Suppressor macrophage treated with lipopolysaccharide for 1 hour (primary cell): ENCODE measurements at regions not wholly inside any gene's neighbourhood (a gene's known extent, or its start where the extent isn't known, plus 50 kb on each side); places are given as distances from the start of the nearest gene placed in this dataset.
"Not testable (repeated sequence)": the region's sequence is repeated elsewhere in the genome, so short reads cannot be mapped to it uniquely, and the experiment has no call there.

ENCODE experiments used
- DNase-seq, 3 donors: peaks; one replicate each; pipeline ENCODE4 v3.0.0-alpha.2; 2020 to 2022

DNA sequence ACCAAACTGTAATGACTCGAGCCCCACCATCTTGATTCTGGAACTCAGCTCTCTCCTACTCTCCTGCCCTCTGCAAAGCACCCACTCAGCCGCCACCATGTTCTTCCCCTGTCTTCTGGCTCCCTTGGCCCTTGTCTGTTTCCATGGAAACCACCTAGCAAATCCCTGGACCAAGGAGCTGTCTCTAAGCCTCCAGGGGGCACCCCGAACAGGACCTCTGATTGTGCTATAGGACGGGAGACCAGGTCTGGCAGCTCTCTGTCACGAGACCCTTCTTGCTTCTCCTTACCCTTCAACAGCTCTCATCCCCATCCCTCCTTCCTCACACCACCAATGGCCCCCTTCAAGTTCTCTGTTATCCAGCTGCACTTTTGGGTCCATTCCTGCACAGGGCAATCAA lies 277.7 kb upstream of the ZNF507 start:
- DNase-seq, result no peak

DNA sequence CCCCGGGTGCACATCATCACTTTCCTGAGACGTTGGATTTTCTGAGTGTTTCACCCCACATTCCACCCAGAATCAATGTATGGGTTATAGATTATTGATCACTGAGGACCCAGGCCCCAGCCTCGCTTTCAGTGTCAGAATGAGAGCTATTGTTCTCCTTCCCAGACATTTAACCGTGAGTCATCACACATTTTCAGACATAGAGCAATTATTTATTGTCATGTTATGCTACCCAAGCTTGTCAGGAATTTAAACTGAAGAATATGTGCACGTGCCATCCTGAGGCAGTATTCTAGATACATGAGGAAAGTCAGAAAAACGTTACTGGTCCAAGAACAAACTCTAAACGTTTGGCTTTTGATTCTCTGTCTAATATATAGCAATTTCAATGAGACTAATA lies 276.6 kb upstream of the ZNF507 start:
- no peak for DNase-seq

DNA sequence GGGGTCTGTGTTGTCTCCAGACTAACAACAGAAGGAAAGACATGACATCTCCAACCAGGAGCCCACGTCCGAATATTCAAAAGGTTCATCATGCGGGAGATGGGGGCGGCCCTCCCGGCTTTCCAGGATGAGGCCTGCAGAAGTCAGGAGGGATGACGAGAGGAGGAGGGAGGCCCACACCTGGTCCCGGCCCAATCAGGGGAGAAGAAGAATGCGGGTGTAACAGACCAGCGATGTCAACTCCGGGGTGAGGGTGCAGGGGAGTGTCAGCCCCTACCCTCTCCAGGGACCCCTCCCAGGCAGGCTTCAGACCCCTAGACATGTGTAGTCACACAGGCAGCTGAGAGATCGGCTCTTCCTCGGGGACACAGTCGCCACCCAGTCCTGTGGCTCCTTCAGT lies 275.3 kb upstream of the ZNF507 start:
- DNase-seq, result no peak

DNA sequence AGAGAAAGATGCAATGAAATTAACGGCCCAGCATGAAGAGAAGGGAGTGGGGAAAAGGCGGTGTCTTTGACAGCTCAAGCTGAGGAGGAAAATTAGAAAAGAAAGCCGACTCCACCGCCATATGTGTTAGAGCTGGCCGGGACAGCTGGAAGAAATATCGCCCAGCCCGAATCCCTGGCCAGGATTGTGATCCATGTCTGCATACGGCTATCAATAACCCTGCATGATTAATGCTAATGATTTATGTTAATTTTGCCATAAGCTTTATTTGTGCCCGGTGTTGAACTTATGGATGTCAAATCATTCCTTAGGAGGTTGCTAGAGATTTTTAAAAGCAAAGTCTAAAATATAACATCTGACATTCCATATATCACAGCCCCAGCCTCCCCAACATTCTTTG lies 263.4 kb upstream of the ZNF507 start:
- DNase-seq, result no peak

DNA sequence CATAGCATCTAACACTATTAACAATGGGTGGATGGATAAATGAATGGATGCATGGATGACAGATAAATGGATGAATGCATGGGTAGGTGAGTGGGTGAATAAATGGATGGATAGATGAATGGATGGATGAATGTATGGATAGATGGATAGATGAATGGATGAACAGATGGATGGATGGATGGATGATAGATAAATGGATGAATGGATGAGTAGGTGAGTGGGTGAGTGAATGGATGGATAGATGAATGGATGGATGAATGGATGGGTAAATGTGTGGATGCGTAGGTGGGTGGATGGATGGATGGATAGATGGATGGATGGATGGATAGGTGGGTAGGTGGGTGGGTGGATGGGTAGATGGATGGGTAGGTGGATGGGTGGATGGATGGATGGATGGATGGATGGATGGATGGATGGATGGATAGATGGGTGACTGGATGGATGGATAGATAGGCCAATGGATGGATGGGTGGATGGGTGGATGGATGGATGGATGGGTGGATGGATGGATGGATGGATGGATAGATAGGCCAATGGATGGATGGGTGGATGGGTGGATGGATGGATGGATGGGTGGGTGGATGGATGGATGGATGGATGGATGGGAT lies 260.6 kb upstream of the ZNF507 start:
- not testable (repeated sequence) for DNase-seq

DNA sequence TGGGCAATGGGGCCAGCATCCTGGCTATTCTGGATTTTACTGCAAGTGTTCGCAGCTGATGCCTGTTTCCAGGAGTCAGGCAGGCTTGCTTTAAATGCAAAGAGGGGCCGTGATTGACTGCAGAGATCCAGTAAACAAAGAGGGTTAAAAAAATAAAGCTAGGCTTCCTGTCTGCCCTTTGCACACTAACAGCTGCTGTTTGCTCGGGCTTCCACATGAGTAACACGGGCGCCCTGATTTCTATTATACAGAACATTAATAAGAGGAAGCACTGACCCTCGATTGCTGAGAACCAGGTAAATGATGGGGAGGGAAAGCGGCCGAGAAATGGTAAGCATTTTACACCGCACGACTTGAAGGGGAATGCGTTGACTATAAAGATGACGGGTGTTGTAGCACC lies 254.2 kb upstream of the ZNF507 start:
- no peak for DNase-seq

DNA sequence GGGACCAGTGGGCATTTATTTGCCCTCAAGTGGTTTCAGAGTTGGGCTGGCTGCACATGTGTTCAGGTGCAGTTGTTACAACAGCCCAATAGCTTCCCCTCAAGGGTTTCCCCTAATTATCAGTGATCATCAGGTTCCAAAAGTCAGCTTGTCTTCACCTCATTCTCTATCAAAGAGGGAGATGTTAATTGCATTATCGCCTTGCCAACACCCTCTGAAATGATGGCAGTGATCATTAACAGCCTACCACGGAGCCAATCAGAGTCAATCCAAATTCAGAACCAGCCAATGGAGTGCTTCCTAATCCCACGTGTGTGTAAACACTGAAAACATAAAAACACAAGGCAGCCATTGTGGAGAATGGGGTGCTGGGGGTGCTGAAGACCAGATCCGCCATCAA lies 248.4 kb upstream of the ZNF507 start:
- DNase-seq, result no peak

DNA sequence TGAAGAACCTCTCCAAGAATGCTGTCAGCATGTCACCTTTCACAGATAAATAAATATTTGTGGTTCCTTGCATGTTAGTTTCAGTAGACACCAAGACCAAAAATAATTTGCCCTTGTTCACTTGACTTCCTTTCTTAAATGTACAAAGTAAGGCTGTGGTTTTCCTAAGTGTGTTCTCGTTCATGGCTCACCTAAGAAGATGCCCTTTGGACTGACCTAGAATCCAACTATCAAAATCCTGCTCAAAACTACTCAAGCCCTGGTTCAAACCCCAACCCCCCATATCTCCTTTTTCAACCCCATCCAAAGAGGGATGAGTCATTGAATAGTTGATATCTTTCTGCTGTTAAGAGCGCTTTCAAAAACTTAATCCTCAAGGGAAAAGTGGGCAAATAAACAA lies 247.8 kb upstream of the ZNF507 start:
- DNase-seq, result no peak

DNA sequence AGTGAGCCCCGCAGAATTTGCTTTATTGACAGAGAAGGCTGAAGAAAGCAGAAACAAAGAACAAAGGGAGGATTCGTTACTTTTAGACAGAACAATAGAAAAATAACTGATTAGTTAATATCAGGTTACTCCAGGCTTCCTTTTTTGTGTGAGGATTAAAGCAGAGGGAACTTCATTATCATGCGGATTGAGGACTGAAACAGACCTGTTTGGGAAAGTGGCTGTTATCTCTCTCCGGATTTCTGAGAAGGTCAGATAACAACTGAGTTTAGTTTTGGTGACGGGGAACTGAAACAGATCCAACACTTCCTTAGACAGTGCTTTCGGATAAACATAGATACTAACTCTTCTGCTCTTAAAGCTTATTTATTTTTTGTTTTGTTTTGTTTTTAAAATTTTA lies 246.4 kb upstream of the ZNF507 start:
- DNase-seq, result no peak

DNA sequence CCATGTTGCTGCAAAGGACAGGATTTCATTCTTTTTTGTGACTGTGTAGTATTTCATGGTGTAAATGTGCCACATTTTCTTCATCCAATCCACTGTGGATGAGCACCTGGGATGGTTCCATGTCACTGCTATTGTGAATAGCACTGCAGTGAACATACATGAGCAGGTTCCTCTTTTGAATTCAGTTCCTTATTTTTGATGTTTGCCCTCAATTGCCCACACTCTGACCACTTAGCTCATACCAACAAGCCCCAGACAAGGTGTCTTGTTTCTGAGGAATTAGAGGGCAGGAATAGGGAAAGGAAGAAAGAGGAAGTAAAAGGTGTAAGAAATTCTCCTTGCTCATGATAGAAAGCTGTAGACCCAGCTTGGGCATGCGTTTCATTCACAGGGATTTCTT lies 244.2 kb upstream of the ZNF507 start:
- DNase-seq, result peak in 1 of 3 donors; percentile 9

DNA sequence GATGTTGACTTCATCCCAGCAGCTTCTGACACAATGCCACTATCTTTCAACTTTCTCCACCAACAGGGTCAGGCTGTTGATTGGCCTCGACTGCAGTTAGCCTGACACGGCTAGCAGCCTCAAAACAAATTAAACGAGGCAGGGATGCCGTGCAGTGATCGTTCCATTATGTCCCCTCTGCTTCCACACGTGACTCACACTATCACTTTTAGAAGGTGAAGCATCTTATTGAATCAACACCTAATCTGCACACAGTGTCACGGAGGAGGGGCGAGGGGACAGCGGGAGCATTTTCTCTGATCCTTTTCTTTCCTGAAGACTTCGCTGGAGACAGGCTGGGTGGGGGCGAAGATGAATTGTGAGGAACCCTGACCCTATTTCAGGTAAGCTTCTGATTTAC lies 241.9 kb upstream of the ZNF507 start:
- DNase-seq, result no peak

DNA sequence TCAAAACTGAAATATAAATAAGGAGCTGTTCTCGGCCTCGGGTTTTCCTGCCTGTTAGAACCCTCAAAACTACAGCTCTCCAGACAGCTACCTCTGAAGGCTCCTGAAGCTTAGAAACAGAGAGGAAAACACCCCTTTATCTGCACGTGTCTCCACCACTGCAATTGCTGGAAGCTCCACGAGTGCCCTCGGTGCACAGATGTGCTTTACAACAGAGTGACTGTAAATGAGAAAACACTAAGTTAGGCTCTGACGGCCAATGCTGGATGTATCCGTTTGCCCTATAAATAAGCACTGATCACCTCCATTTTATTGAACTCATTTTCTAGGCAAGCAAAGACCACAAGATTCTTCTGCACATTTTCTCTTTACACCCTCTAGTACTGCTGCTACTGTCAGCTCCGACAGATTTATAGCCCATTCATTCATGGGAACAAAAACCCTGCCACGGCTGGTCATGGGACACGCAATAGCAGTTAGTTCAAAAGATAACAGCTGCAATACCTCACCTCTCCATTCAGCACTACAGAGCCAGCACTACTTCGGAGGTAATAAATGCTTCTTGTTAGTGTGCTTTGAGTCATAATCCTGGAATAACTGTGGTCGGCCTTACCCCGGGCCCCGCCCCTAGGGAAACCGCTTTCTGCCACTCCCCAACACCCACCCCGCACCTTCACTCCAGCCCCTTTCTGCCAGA lies 241.1 kb upstream of the ZNF507 start:
- no peak for DNase-seq

DNA sequence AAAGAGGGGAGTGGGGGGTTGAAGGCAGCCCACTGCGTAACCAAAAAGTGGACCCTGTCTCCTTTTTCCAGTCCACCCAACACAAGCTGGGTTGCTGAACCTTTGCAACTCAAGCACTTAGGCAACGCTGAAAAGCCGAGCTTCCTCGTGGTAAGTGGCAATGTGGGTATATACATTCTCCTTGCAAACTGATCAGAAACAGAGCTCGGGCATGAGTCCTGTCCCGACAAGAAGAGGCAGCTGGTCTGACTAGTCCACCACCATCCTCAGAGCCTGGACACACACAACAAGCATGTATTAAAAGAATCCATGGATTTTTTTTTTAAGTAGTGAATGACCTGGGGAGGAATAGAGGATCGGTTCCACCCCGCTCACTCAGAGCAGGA lies 240.6 kb upstream of the ZNF507 start:
- no peak for DNase-seq

DNA sequence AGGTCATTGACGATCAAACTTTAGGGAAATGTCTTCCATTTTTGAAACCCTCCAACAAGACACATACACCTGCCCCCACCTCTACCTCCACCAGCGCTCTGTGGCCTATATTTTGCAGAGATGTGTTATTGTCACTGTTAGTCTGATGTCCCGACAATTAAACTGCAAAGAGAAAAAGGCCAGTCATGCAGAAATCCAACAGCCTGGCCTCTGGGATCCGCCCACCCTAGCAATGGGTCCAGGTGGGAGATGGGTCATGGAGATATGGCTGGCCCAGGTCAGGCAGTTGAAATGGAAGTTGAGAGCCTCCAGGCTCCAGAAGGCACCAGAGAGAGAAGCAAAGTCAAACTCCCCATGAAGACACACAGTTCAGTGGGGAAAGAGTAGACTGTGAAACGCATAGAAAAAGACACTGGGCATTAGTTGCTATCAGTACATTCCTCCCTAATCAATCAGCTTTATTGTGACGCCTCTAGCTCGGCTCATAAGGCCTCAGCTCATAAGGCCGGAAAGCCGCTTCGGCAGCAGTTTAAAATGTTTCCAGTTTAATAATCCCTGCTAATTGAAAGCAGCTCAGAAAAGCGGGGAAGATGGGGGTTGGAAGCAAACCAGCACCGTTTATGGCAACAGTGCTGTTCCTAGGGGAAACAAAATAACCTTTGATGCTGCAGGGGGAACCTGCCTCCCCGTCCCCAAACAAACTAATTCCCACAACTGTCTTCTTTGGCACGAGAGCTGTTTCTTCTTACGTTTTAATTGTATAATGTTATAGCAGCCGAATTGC lies 239.7 kb upstream of the ZNF507 start:
- DNase-seq, result no peak

DNA sequence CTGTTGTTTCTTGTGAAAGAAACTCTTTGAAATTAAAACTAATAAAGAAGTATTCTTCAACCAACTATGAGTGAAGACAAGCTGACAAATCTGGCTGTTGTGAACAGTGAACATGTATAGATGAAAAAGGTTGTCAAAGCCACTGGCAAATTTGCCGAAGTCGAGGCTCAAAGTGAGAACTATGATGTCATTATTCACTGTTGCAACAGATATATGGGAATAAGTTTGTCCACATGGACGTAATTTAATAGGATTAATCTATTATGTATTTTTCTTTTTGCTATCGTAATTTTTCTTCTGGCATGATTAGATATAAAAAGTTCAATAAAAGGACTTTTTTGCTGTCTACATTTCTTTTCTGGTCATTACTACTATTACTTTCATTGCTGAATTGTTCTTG lies 223.2 kb upstream of the ZNF507 start:
- no peak for DNase-seq

DNA sequence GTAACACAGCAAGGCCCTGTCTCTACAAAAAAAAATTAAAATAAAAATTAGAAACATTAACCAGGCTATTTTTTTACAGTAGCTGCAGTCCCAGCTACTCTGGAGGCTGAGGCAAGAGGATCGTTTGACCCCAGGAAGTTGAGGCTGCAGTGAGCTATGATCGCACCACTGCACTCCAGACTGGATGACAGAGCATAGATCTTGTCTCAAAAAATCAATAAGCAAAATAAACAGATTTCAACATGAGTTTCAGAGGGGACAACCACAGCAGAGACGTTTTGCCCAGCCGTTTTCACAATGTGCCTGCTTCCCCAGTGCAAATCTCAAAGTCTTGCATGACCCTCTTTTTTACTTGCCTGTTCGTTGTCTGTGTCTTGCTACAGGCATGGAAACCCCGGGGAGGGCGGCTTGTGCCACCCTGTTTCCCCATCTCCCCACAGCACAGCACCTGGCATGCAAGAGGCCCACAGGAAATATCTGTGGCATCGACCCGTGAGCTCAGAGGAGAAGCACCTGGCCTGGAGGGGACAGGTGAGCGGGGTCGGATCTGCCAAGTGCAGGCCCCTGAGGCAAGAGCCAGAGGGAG lies 222.0 kb upstream of the ZNF507 start:
- no peak for DNase-seq

DNA sequence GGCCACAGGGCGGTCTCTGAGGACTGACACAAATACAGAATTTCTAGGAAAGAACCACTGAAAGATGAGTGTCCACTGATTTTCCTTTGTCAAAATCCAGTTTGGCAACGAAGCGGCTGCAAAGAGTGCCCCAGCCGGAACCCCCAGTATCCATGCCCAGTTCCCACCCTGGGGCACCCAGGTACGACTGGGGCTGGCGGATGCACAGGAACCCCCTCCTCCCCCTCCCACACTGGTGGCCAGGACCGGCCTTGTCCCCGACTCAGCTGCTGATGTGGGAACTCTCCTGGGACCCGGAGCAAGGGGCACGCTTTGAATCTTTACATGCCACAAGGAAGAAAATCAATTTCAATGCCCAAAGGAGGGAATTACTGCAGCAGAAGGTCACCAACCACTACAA lies 220.8 kb upstream of the ZNF507 start:
- DNase-seq, result no peak

DNA sequence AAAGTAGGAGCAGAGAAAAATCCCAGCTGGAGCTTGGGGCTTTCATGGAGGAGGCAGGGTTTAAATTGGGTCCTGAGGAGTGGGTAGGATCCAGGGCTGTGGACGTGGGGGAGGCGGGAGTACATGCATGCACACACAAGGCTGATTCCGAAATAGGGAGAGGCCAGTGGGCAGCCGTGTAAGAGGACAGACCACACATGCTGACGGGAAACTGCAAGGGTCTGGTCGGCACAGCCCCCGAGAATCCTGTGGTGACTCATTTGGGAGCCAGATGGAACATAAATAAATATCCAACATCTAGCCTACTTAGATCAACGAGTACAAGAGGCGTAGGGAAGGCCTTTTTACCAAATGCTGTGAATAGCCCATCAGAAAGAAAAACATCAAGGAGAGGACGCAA lies 216.3 kb upstream of the ZNF507 start:
- no peak for DNase-seq

DNA sequence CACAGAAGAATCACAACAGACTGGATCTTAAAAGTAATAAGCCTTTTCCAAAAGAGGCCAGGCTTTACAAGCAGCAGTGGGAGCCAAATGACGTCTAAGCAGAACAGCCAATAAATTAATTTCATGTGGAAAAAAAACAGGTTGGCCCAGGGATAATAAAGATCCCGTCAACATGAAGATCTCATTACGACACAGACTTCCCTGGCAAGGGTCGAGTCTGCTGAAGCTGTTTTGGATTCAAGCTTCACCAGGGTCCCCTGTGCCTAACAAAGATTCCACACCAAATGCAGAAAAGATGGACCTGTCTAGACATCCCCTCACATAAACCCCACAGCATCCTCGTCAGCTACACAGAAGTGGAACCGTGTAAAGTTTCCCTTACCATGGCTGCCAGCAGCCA lies 215.1 kb upstream of the ZNF507 start:
- DNase-seq, result no peak

DNA sequence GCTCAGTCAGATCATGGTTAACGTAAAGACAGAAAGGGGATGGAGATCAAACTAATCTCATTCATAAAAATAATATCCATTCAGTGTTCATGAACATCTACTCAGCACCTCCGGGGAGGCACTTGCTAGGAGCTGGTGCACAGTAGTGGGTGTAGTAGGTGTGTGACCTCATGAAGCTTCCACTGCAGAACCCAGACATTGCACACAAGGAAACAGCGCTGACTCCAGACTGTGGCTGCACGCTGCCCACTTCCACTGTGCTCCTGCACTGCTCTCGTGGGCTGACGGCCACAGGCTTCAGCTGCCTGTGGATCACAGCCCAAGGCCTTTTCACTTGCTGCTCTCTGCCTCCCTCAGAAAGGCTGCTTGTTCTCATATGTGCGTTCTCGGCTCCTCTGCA lies 214.4 kb upstream of the ZNF507 start:
- no peak for DNase-seq

DNA sequence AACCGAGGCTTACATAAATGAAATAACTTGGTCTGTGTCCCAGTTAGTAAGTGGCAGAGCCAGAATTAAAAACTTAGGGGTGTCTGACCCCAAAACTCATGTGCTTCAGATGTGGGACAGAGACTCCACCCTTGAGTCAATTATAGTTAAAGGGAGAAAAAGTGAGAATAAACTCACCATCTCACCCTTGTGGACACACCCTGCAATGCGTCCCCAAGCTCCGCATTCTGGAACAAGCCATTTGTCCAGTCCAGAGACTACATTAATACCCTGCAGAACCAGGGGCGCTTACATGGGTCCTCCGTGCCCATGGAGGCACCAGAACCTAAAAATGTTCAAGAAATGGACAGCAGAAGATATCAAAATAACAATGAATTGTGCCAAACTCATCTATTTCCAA lies 207.0 kb upstream of the ZNF507 start:
- no peak for DNase-seq

DNA sequence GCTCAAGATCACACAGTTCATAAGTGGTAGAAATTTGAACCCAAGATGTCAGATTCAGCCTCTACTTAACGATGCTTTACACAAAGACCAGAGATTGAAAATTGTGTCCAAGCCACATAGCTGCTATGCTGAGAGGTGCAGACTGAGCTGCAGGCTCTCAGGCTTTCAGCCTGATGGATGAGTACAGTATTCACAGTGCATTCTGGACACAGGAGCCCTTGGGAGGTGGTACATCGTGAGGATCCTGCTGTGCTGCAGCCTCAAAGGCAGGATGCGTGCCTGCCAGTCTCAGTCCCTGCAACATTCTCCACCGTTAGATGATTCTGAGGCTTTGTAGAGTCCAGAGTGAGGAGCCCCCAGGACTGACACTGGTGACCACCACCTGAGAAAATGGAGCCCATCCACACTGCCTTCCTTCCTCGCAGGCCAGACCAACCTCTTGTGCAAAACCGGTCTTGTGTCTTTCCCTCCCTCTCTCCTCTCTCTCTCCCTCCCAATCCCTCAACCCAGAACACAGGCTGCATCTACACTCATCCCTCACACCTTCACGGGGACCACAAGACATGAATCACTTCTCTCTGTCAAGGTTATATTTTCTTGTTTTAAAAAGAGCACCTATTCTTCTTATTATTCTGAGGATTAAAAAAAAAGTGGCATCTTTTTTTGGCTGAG lies 203.4 kb upstream of the ZNF507 start:
- no peak for DNase-seq

DNA sequence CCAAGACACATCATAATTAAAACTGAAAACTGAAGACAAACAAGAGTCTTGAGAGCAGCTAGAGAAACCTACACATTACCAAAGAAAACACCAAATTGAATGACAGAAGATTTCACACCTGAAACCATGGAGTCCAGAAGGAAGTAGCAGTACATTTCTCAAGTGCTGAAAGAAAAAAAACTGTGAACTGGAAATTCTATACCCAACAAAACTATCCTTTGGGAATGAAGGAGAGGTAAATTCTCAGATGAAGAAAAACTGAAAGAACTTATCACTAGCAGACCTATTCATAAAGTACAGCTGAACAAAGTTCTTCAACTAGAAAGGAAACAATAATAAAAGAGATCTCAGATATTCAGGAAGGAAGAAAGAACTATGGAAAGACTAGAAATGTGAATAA lies 198.7 kb upstream of the ZNF507 start:
- DNase-seq, result no peak

DNA sequence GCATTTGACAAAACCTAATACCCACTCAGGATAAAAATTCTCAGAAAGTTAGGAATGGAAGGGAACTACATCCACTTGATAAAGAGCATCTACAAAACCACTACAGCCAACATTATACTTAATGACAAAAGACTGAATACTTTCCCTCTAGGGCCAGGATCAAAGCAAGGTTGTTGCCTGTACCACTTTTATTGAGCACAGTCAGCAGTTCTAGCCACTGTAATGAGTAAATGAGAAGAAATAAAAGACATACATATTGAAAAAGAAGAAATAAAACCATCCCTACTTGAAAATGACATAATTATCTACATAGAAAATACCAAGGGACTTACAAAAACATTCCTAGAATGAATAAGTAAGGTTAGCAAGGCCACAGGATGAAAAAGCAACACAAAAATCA lies 194.8 kb upstream of the ZNF507 start:
- no peak for DNase-seq
